ENCODE measurements at regions not wholly inside any gene's neighbourhood (a gene's known extent, or its start where the extent isn't known, plus 50 kb on each side); places are given as distances from the start of the nearest gene placed in this dataset.

- Mint-ChIP-seq H3K27me3 (ENCODE audit: insufficient read depth, low read depth) (peaks cover 10% of the 10 kb centered on the region), H3K4me3 (no peak overlapping the region), H3K27ac (peak overlapping the region; percentile 53), H3K36me3 (no peaks in the 10 kb centered on the region), H3K4me1 (peaks cover 16% of the 10 kb centered on the region), H3K9me3 (no peaks in the 10 kb centered on the region)
- H3K4me1 ChIP-seq: no peaks in the 10 kb centered on the region
- H4K20me1 ChIP-seq (ENCODE audit: low read depth): no peaks in the 10 kb centered on the region
- no peaks in the 10 kb centered on the region for H3F3A ChIP-seq (ENCODE audit: low read depth)
- H3K4me2 ChIP-seq: no peak overlapping the region
- no peaks in the 10 kb centered on the region for H3K9me3 ChIP-seq (ENCODE audit: low read depth)
- TF ChIP-seq EZH2phosphoT487 (IDR thresholded peaks at IDR 0.05) (no peak), EZH2 (IDR thresholded peaks at IDR 0.05) (no peak), CTCF (IDR thresholded peaks at IDR 0.05) (no peak)
- H3K9ac ChIP-seq: no peak overlapping the region
- H3K27me3 ChIP-seq: no peaks in the 10 kb centered on the region
- no peaks in the 10 kb centered on the region for H3K79me2 ChIP-seq (ENCODE audit: low read depth)
- no peak overlapping the region for H2AFZ ChIP-seq (replicated peaks)
- DNase-seq (ENCODE audit: low spot score): no peak
- no peaks in the 10 kb centered on the region for H3K36me3 ChIP-seq
- no peak overlapping the region for H3K27ac ChIP-seq
- no peak overlapping the region for H3K4me3 ChIP-seq
Observed at GRCh38 chr2:121902616-121903015, 147.2 kb downstream of the TSN start.

GRCh38 chr2:121903037-121903689, 147.7 kb downstream of the TSN start:
- Histone ChIP-seq H3K36me3 (no peaks in the 10 kb centered on the region), H3K27ac (no peak overlapping the region), H3K4me3 (no peak overlapping the region), H2AFZ (replicated peaks) (peak overlapping the region; percentile 17), H3F3A (ENCODE audit: low read depth) (peaks cover 2% of the 10 kb centered on the region), H3K9ac (no peak overlapping the region), H3K79me2 (ENCODE audit: low read depth) (no peaks in the 10 kb centered on the region), H3K27me3 (no peaks in the 10 kb centered on the region), H3K4me2 (no peak overlapping the region), H3K4me1 (peaks cover 5% of the 10 kb centered on the region), H3K9me3 (ENCODE audit: low read depth) (no peaks in the 10 kb centered on the region), H4K20me1 (ENCODE audit: low read depth) (no peaks in the 10 kb centered on the region)
- H3K36me3 Mint-ChIP-seq: no peaks in the 10 kb centered on the region
- TF ChIP-seq EZH2phosphoT487 (IDR thresholded peaks at IDR 0.05): no peak
- TF ChIP-seq CTCF (IDR thresholded peaks at IDR 0.05): no peak
- no peak for TF ChIP-seq EZH2 (IDR thresholded peaks at IDR 0.05)
- no peak overlapping the region for H3K27ac Mint-ChIP-seq
- no peaks in the 10 kb centered on the region for H3K9me3 Mint-ChIP-seq
- DNase-seq (ENCODE audit: low spot score): no peak
- H3K4me1 Mint-ChIP-seq: peaks cover 20% of the 10 kb centered on the region
- H3K27me3 Mint-ChIP-seq (ENCODE audit: insufficient read depth, low read depth): peaks cover 7% of the 10 kb centered on the region
- no peak overlapping the region for H3K4me3 Mint-ChIP-seq

GRCh38 chr2:121904656-121905055, 149.2 kb downstream of the TSN start:
- H3K9ac ChIP-seq: no peak overlapping the region
- peaks cover 5% of the 10 kb centered on the region for H3F3A ChIP-seq (ENCODE audit: low read depth)
- H4K20me1 ChIP-seq (ENCODE audit: low read depth): no peaks in the 10 kb centered on the region
- H3K4me2 ChIP-seq: no peak overlapping the region
- peaks cover 33% of the 10 kb centered on the region for H3K4me1 Mint-ChIP-seq
- peaks cover 14% of the 10 kb centered on the region for H3K4me1 ChIP-seq
- no peaks in the 10 kb centered on the region for H3K79me2 ChIP-seq (ENCODE audit: low read depth)
- no peaks in the 10 kb centered on the region for H3K9me3 Mint-ChIP-seq
- peaks cover 7% of the 10 kb centered on the region for H3K27me3 Mint-ChIP-seq (ENCODE audit: insufficient read depth, low read depth)
- H3K9me3 ChIP-seq (ENCODE audit: low read depth): no peaks in the 10 kb centered on the region
- no peak for DNase-seq (ENCODE audit: low spot score)
- no peak overlapping the region for H3K4me3 Mint-ChIP-seq
- H3K27ac ChIP-seq: no peak overlapping the region
- H3K36me3 Mint-ChIP-seq: no peaks in the 10 kb centered on the region
- no peak for TF ChIP-seq EZH2phosphoT487 (IDR thresholded peaks at IDR 0.05)
- no peak for TF ChIP-seq CTCF (IDR thresholded peaks at IDR 0.05)
- TF ChIP-seq EZH2 (IDR thresholded peaks at IDR 0.05): no peak
- no peak overlapping the region for H3K4me3 ChIP-seq
- H3K27ac Mint-ChIP-seq: no peak overlapping the region
- no peak overlapping the region for H2AFZ ChIP-seq (replicated peaks)
- no peaks in the 10 kb centered on the region for H3K36me3 ChIP-seq
- no peaks in the 10 kb centered on the region for H3K27me3 ChIP-seq

Data from neural progenitor cell (in vitro differentiated cells).